ENCODE measurements at regions not wholly inside any gene's neighbourhood (a gene's known extent, or its start where the extent isn't known, plus 50 kb on each side); places are given as distances from the start of the nearest gene placed in this dataset.

- ChIA-PET POLR2A (no interaction called here), CTCF (no interaction called here)
Observed at GRCh38 chr6:22873513-22874136, 304.3 kb downstream of the HDGFL1 start.

DNA sequence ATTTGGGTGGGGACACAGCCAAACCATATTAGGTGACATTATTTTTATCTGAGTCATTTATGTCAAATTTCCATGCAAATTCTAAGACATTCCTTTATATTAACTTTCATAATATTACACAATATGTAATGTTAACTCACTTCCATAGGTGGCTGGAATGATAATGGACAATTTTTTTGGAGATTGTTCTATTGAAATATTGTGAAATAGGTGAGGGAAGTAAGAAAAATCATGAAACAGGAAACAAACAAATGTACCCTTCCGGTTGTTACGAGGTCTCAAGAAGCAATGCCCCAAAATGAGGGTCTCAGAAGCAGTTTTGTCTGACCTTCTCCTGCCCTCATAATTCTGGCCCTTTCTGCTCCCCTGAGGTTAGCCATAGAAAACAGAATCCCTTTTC is 306.5 kb downstream of the HDGFL1 start:
- ChIA-PET POLR2A (no interaction called here), CTCF (no interaction called here)

DNA sequence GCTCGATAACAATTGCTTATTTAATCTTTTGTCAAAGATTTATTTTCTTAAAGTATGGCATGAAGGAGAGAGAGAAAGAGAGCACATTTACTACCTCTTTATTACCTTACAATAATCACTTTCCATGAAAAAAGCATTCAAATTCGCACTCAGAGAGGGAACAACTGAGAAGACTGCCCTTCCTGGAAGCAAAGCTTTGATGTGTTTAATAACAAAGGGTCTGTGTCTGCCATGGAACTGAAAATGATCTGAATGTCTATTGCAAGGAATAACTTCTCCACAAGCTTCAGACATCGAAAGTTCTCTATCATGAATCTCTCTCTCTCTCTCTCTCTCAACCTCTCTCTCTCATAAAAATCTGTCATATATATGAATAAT is 308.9 kb downstream of the HDGFL1 start:
- ChIA-PET CTCF (no interaction called here), POLR2A (no interaction called here)

- ChIA-PET POLR2A (no interaction called here), CTCF (no interaction called here)
Observed at GRCh38 chr6:22878706-22879105, 309.3 kb downstream of the HDGFL1 start.

DNA sequence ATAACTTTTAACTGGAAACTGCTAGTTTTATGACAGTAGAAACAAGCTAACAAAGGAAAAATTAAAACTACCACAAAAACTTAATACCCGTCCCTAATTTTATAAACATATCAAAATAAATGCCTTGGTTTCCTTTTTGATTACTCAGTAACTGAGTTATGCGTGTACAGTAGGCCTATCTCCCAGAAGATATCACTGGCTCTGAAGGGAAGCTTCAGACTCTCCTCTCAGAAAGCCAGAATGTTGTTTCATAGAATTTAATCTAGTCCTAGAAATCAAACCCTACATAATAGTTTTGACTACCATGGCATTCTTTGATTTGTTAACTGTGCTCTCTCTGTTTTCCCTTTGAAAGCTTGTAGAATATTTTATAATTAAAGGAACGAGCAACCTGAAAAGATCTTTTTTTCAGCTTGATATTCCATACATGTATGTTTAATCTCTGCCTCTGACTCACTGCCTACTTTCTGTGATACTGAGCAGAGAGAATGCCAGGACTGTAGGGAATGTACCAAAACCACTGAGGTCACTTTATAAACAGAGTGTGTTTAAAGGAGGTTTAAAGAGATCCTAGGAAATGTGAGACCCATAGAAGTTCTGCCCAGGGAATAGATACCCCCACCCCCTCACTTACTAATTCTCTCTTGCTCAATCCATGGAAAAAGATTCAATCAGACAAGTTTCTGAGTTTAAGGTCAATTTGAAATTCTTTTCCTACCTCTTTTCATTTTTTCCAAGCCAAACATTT is 311.5 kb downstream of the HDGFL1 start:
- POLR2A ChIA-PET: no interaction called here

DNA sequence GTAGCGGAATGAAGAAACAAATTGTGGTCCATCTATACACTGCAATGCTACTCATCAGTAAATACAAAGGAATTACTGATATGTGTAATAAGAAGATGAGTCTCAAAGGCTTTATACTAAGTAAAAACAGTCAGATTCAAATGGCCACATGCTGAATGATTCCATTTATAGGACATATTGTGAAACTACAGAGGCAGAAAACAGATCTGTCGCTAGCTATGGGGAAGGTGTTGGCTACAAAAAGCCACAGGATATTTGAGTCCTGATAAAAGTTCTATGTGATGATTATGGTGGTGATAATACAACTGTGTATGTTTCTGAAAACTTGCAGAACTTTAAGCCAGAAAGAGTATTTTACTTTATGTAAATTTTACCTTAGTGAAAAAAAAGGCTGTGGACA is 313.2 kb downstream of the HDGFL1 start:
- ChIA-PET POLR2A (no interaction called here), CTCF (no interaction called here)

More for the DNA sequence above, 311.5 kb downstream of the HDGFL1 start:
- CTCF ChIA-PET: no interaction called here

DNA sequence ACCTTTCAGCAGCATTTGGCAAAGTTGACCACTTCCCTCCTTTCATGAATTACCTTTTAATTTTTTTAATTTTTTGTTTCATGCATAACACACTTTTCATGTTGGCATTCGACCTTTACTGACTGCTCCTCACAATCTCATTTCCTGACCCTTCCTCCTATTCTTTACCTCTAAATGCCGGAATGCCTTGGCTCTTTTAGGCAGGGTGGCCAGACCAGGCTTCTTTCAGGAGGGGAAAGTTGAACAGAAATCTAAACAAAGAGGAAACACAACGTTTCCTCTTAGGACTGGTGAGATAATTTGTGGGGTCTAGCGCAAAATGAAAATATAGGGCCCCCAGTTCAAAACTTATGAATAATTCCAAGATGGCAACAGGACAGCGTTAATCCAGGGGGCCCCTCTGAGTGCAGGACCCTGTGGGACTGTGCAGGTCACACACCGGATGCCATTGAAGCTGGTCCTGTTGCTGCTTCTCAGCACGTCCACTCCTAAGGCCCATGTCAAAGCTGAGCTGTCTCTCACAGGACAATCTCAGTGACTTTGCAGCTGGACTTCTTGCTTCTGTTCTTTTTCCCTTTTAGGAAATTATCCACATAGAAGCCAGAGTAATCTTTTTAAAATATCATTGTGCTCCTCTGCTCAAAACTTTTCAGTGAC is 313.8 kb downstream of the HDGFL1 start:
- ChIA-PET CTCF (no interaction called here), POLR2A (no interaction called here)

- CTCF ChIA-PET: interaction anchor here (1.1 kb wide), 1 partner anchor 11 kb away, joined by 3 read pairs; no protein-coding TSS in a partner anchor
- POLR2A ChIA-PET: no interaction called here
Observed at GRCh38 chr6:22884456-22884855, 315.1 kb downstream of the HDGFL1 start.

GRCh38 chr6:22886650-22887581 is 317.6 kb downstream of the HDGFL1 start:
- ChIA-PET POLR2A (no interaction called here), CTCF (no interaction called here)

DNA sequence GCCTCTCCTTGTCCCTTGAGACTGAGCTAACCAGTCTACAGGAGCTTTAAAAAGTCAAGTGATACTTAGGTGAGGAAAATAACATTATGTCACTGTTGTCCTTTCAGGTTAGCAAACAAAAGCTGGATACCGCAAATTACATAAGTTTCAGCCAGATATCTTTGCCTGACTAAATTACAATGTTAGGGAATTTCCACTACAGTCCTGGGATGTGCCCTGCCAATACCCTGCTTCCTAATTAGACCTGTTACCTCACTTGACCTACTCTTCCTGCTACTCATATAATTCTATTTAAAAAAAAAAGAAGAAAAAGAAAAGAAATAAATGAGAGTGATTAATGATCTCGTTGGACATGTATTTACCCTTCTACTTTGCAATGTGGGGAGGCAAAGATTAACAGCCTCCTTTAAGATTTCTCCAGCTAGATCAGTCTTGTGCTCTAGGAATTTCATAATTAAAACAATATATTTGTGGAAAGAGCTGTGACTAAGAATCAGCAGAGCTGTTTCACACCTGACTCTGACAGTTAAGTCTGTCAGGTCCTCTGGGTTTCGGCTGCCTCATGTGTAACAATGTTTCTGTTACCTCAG is 318.9 kb downstream of the HDGFL1 start:
- POLR2A ChIA-PET: no interaction called here
- CTCF ChIA-PET: no interaction called here

DNA sequence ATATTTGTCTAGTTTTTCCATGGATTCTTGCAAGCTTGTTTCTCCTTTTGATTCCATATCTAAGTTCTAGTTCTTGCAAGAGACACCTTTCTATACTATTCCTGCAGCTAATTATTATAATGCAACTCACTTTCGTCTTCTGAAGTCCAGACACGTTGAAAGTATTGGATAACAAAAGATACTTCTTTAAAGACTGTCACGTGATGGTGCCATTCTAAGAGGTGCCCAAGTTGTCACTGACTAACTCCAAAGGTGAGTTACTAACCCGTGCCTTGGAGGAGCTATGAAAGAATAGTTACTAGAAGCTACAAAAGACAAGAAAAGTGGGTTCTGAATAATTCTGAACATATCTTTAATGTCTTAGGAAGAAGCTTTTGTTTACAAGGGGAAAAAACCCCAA is 322.6 kb downstream of the HDGFL1 start:
- CTCF ChIA-PET: no interaction called here

DNA sequence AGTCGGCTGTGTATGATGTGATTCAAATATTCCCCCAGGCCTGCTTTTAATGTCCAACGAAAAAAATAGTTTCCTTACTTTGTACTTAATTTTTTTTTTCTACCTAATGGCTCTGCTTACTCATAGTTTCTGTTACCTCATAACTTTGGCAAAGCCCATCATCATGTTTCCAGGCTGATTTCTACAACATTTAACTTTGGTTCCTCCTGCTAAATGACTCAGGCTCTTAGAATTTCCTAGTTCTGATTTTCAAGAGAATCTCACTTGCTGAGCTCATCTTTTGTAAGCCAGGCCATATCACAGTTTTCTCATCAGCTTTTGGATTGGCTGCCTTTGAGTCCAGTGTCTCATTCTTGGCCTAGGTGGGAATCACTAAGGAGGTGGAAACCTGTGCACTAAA is 323.1 kb downstream of the HDGFL1 start:
- CTCF ChIA-PET: no interaction called here
- POLR2A ChIA-PET: no interaction called here

More for the DNA sequence above, 322.6 kb downstream of the HDGFL1 start:
- POLR2A ChIA-PET: no interaction called here

DNA sequence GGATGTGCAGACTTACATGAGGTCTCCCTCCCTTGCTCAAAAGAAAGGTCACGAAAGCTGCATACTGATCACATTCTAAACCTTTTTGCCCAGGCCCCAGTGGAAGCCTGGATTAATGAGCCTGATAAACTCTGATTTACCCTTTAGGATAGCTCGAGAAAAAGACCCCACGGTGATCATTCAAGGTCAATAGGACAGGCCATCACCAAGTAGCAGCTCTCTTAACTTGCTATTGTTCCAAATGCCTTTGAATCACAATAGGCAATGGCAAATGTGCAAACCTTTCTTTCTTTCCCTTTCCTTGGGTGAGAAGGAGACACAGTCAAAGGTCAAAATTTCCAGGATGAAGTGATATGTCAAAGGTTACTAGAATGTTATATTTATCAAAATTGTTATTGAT is 327.3 kb downstream of the HDGFL1 start:
- POLR2A ChIA-PET: no interaction called here
- CTCF ChIA-PET: no interaction called here

- CTCF ChIA-PET: no interaction called here
- POLR2A ChIA-PET: no interaction called here
Observed at GRCh38 chr6:22899426-22899825, 330.1 kb downstream of the HDGFL1 start.

DNA sequence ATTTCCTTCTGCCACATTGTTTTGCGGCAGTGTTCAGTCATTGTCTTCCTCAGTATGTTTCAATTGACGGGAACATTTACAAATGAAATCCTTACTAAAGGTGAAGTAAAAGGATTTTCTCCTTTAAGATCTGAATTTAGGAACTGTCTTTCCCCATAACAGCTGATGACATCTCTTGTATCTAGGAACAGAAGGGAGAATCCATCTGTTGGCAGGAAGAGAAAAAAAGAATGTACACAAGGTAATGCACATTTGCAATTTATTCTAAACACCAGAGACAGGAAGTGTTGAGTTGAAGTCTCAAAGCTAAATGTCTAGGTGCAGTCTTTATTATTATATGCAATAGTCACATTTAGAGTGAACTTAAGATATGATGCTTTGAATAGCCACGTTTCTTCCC is 334.5 kb downstream of the HDGFL1 start:
- CTCF ChIA-PET: no interaction called here

DNA sequence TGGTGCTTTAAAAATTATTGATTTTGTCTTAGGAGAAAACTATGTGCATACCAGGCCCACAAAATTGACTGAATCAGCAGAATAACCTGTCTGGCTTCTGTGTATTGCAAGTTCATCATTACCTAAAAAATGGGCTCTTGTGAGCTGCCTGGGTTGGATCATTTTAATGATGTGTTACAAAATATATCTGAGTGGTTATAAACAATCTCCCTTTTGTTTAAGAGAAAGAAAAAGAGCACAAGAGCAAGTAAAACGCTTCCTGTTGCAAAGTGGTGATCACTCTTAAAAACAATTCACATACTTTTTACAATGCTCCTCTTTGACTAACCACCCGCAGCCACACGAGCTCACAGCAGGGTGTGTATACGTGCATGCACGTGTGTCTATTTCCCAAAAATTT is 335.1 kb downstream of the HDGFL1 start:
- ChIA-PET POLR2A (no interaction called here), CTCF (no interaction called here)

More for the DNA sequence above, 334.5 kb downstream of the HDGFL1 start:
- POLR2A ChIA-PET: no interaction called here

GRCh38 chr6:22906091-22906549 is 336.8 kb downstream of the HDGFL1 start:
- CTCF ChIA-PET: no interaction called here
- POLR2A ChIA-PET: no interaction called here

GRCh38 chr6:22907085-22907484 is 337.7 kb downstream of the HDGFL1 start:
- POLR2A ChIA-PET: no interaction called here

DNA sequence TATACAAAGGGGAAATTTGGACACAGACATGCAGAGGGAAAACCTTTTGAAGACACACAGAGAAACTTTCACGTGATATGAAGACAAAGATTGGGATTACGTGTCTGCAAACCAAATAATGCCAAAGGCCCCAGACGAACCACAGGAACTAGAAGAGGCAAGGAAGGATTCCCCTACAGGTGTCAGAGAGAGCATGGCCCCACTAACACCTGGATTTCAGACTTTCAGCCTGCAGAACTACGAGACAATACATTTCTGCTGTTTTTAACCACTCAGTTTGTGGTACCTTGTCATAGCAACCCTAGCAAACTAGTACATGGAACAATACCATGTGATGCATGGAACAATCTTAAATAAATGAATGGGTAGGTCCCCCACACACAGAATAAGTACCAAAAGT is 341.0 kb downstream of the HDGFL1 start:
- ChIA-PET CTCF (no interaction called here), POLR2A (no interaction called here)

More at GRCh38 chr6:22907085-22907484, 337.7 kb downstream of the HDGFL1 start:
- CTCF ChIA-PET: no interaction called here

DNA sequence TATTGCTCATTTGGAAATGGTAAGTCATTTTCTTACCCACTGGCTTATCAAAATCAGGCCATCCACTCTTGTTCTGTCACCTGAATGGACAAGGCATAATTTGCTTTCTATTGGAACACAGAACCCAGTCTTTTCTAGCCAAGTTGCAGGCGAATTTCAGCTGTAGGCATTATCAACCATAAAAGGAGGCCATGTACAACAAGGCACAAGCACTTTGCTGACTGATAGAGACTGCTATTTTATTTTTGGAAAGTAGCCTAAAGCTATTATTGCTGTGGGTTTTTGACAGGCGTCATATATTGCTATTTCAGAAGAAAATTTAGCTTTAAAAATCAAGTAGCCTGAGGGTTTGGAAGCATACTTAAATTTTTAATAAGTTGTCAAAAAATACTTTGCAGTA is 344.2 kb downstream of the HDGFL1 start:
- POLR2A ChIA-PET: no interaction called here

More for the DNA sequence above, 344.2 kb downstream of the HDGFL1 start:
- CTCF ChIA-PET: no interaction called here

Measured in activated CD8-positive, alpha-beta memory T cell treated with anti-CD3 and anti-CD28 coated beads for 36 hours (primary cell).